ENCODE measurements at regions not wholly inside any gene's neighbourhood (a gene's known extent, or its start where the extent isn't known, plus 50 kb on each side); places are given as distances from the start of the nearest gene placed in this dataset.

DNA sequence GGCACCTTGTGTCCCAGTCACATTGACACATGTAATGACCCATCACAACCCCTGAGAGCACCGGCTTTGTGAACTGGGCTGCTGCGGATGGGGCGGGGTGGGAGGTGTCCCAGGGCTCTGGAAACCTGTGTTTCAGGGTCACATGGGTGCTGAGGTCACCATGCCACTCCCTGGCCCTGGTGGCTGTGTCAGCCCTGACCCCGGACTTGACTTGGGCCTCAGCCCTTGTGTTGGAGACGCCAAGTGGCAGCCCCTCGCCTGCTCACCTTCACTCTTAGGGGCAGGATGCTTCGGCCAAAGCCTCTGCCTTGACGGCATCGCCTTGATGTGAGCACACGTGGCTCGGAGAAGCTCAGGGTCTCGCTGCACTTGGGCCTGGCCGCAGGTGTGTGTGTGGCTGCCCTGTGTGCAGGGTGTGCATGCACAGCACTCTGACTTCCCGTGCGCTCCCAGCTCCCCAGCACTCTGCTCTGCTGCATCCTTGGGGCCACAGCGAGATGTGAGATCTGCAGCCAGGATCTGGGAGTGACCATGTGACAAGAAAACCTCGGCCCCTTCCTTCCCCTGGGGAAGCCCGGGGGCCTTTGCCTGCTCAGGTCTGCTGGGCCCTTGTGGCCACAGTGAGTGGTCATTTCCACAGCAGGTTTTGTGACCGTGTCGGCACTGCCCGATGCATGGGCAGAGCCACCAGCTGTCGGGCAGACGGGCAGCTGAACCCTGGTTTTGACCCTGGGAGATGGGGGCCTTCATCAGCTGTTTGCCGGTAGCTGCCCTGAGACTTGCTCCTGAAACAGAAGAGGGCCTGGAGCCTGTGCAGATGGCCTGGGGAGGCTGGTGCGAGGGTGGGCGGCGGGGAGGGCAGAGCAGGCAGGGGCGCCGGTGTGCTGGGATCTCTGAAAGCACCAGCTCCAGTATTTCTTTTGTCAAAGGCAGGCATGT, 167.4 kb downstream of the KIF26A start:
- no peak overlapping the region for H2AFZ ChIP-seq (ENCODE audit: control insufficient read depth, low read length)
- H3K27ac ChIP-seq (ENCODE audit: control insufficient read depth, insufficient read depth, low read length) = no peak overlapping the region
- H3K4me1 ChIP-seq (ENCODE audit: control insufficient read depth, extremely low read depth, insufficient read depth, low read length) = no peaks in the 10 kb centered on the region
- dilution Hi-C loops (cut with MboI; ENCODE audit: extremely low pct_ligation_motif_present, low sequenced_read_pairs) = no loop called here
- H3K4me2 ChIP-seq (ENCODE audit: control insufficient read depth, extremely low read depth, insufficient read depth, low read depth, low read length) = no peak overlapping the region
- H4K20me1 ChIP-seq (ENCODE audit: control insufficient read depth, extremely low read depth, insufficient read depth, low read length) = no peaks in the 10 kb centered on the region
- no peaks in the 10 kb centered on the region for H3K36me3 ChIP-seq (ENCODE audit: control insufficient read depth in 2 of 2, extremely low read depth in 1 of 2, insufficient read depth in 2 of 2, low read length in 2 of 2)
- no peaks in the 10 kb centered on the region for H3K79me2 ChIP-seq (ENCODE audit: control insufficient read depth, insufficient read depth, low read length)
- H3K27me3 ChIP-seq (ENCODE audit: control insufficient read depth, extremely low read depth, insufficient read depth, low read length) = no peaks in the 10 kb centered on the region
- DNase-seq (ENCODE audit: low read depth, low spot score) (no peak), FAIRE-seq (no peak)
- no peak overlapping the region for H3K4me3 ChIP-seq (ENCODE audit: control insufficient read depth in 2 of 3, extremely low read depth in 1 of 3, insufficient read depth in 2 of 3, low read depth in 1 of 3, low read length in 3 of 3)
- no peak for TF ChIP-seq EZH2 (IDR thresholded peaks at IDR 0.05; ENCODE audit: low read length)
- TF ChIP-seq, protein P1, sequence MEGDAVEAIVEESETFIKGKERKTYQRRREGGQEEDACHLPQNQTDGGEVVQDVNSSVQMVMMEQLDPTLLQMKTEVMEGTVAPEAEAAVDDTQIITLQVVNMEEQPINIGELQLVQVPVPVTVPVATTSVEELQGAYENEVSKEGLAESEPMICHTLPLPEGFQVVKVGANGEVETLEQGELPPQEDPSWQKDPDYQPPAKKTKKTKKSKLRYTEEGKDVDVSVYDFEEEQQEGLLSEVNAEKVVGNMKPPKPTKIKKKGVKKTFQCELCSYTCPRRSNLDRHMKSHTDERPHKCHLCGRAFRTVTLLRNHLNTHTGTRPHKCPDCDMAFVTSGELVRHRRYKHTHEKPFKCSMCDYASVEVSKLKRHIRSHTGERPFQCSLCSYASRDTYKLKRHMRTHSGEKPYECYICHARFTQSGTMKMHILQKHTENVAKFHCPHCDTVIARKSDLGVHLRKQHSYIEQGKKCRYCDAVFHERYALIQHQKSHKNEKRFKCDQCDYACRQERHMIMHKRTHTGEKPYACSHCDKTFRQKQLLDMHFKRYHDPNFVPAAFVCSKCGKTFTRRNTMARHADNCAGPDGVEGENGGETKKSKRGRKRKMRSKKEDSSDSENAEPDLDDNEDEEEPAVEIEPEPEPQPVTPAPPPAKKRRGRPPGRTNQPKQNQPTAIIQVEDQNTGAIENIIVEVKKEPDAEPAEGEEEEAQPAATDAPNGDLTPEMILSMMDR (optimal IDR thresholded peaks at IDR 0.05 in 1 of 3, IDR thresholded peaks at IDR 0.05 in 1 of 3, conservative IDR thresholded peaks at IDR 0.05 in 1 of 3; ENCODE audit: extremely low read depth in 1 of 3, insufficient read depth in 2 of 3, low read length in 3 of 3) = no peak
- peaks cover 7% of the 10 kb centered on the region for H3K9me3 ChIP-seq (ENCODE audit: control insufficient read depth, low read depth, low read length)
- no peak overlapping the region for H3K9ac ChIP-seq (ENCODE audit: control insufficient read depth, extremely low read depth, insufficient read depth, low read length)
- no peaks in the 10 kb centered on the region for H3K9me1 ChIP-seq (ENCODE audit: control insufficient read depth, extremely low read depth, insufficient read depth, low read length)

DNA sequence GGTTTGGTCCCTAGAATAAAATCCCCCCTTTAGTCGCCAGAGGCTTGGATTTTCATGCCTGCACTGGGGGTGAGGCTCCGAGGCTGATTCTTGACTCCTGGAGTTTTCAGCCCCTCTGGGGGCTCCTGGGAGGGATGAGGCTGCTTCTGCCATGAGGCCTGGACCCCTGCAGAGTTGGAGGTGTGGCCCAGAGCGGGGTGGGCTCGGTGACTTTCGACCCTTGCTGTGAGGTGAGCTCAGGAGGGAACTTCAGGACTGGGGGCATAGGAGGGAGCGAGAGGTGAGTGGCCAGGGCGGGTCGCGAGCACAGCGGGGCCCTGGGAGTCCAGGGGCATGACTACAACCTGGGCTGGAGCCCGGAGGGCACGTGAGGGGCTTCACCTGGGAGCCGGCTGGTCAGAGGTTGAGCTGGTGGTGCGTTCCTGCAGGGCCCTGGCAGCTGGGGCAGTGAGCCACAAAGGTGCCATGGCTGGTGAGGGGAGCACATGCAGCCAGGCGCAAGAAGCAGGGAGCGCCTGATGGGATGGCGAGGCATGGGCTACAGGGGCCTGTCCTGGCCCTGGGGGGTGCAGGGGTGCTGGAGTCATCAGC, 168.2 kb downstream of the KIF26A start:
- no peak for DNase-seq (ENCODE audit: low read depth, low spot score)
- H2AFZ ChIP-seq (ENCODE audit: control insufficient read depth, low read length) = no peak overlapping the region
- no peaks in the 10 kb centered on the region for H4K20me1 ChIP-seq (ENCODE audit: control insufficient read depth, extremely low read depth, insufficient read depth, low read length)
- FAIRE-seq = no peak
- no peak overlapping the region for H3K27ac ChIP-seq (ENCODE audit: control insufficient read depth, insufficient read depth, low read length)
- TF ChIP-seq, protein P1 (optimal IDR thresholded peaks at IDR 0.05 in 1 of 3, IDR thresholded peaks at IDR 0.05 in 1 of 3, conservative IDR thresholded peaks at IDR 0.05 in 1 of 3; ENCODE audit: extremely low read depth in 1 of 3, insufficient read depth in 2 of 3, low read length in 3 of 3) = no peak
- no peak for TF ChIP-seq EZH2 (IDR thresholded peaks at IDR 0.05; ENCODE audit: low read length)
- H3K4me3 ChIP-seq (ENCODE audit: control insufficient read depth in 2 of 3, extremely low read depth in 1 of 3, insufficient read depth in 2 of 3, low read depth in 1 of 3, low read length in 3 of 3) = no peak overlapping the region
- H3K4me1 ChIP-seq (ENCODE audit: control insufficient read depth, extremely low read depth, insufficient read depth, low read length) = no peaks in the 10 kb centered on the region
- no peaks in the 10 kb centered on the region for H3K27me3 ChIP-seq (ENCODE audit: control insufficient read depth, extremely low read depth, insufficient read depth, low read length)
- dilution Hi-C loops (cut with MboI; ENCODE audit: extremely low pct_ligation_motif_present, low sequenced_read_pairs) = no loop called here
- H3K4me2 ChIP-seq (ENCODE audit: control insufficient read depth, extremely low read depth, insufficient read depth, low read depth, low read length) = no peak overlapping the region
- no peaks in the 10 kb centered on the region for H3K79me2 ChIP-seq (ENCODE audit: control insufficient read depth, insufficient read depth, low read length)
- H3K36me3 ChIP-seq (ENCODE audit: control insufficient read depth in 2 of 2, extremely low read depth in 1 of 2, insufficient read depth in 2 of 2, low read length in 2 of 2) = no peaks in the 10 kb centered on the region
- H3K9ac ChIP-seq (ENCODE audit: control insufficient read depth, extremely low read depth, insufficient read depth, low read length) = no peak overlapping the region
- no peaks in the 10 kb centered on the region for H3K9me1 ChIP-seq (ENCODE audit: control insufficient read depth, extremely low read depth, insufficient read depth, low read length)
- H3K9me3 ChIP-seq (ENCODE audit: control insufficient read depth, low read depth, low read length) = peaks cover 5% of the 10 kb centered on the region
